ENCODE measurements at regions not wholly inside any gene's neighbourhood (a gene's known extent, or its start where the extent isn't known, plus 50 kb on each side); places are given as distances from the start of the nearest gene placed in this dataset.

DNA sequence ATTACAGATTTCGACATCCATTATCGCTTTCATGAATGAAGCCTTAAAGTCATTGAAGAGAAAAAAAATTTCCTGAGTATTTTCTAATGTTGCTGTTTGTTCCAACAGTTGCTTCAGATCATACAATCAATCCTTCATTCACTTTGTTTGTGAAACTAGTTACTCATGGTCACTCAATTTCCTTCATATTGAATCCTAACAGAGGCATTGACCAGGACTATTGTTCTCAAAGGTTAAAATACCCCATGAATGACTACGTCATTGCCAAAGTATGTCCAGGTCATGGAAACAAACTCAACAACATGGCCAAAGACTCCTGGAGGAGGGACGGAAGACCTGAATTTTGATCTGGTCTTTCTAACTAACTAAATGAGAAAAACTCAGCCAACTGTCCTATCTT lies 54.0 kb upstream of the ABCB5 start:
- TF ChIP-seq, protein P1, sequence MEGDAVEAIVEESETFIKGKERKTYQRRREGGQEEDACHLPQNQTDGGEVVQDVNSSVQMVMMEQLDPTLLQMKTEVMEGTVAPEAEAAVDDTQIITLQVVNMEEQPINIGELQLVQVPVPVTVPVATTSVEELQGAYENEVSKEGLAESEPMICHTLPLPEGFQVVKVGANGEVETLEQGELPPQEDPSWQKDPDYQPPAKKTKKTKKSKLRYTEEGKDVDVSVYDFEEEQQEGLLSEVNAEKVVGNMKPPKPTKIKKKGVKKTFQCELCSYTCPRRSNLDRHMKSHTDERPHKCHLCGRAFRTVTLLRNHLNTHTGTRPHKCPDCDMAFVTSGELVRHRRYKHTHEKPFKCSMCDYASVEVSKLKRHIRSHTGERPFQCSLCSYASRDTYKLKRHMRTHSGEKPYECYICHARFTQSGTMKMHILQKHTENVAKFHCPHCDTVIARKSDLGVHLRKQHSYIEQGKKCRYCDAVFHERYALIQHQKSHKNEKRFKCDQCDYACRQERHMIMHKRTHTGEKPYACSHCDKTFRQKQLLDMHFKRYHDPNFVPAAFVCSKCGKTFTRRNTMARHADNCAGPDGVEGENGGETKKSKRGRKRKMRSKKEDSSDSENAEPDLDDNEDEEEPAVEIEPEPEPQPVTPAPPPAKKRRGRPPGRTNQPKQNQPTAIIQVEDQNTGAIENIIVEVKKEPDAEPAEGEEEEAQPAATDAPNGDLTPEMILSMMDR (conservative IDR thresholded peaks at IDR 0.05; ENCODE audit: low read depth in 2 of 2) = no peak
- no peak for TF ChIP-seq EZH2phosphoT487 (IDR thresholded peaks at IDR 0.05; ENCODE audit: unreplicated experiment)
